Inflammatory macrophage treated with lipopolysaccharide for 1 hour (primary cell): ENCODE measurements at regions not wholly inside any gene's neighbourhood (a gene's known extent, or its start where the extent isn't known, plus 50 kb on each side); places are given as distances from the start of the nearest gene placed in this dataset.
"Not testable (repeated sequence)": the region's sequence is repeated elsewhere in the genome, so short reads cannot be mapped to it uniquely, and the experiment has no call there.

Experiments used
- DNase-seq, 2 donors: peaks; one replicate each; pipeline ENCODE4 v3.0.0-alpha.2; 2020 to 2022

DNA sequence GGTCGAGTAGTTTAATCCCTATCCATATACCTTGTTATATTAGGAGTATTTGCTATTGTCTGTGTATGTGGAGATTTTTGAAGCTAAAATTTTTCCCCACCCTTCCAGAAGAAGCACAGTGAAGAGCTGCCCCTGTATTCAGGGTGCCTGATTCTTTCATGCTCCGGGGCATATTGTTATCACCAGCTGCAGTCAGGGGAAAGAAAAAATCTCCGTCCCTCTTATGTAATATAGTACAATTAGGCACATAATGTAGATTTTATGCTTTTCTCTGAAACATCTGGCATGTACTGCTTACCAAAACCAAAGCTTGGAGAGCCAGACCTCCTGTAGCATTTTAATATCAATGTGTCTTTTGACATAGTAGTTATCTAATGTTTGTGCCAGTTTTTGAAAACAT lies 214.9 kb upstream of the EDNRB start:
- DNase-seq: no peak

DNA sequence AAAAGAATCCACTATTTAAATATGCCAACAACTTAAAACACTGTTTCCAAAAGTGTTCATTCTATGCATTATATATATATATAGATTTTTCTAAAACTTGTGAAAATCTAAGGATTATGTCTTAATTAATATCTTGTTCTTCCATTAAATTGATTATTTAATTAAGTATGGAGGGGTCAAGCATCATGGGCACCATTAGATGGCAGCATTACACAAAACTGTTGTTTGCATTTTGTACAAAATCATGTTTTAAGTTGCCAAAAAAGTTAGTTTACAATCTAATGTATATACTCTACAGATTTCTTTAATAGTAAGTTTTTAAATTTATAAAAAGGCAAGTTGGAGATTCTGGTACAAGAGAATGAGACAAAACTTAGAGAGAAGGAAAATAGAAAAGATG lies 213.2 kb upstream of the EDNRB start:
- DNase-seq: peak in 1 of 2 donors; percentile 11

DNA sequence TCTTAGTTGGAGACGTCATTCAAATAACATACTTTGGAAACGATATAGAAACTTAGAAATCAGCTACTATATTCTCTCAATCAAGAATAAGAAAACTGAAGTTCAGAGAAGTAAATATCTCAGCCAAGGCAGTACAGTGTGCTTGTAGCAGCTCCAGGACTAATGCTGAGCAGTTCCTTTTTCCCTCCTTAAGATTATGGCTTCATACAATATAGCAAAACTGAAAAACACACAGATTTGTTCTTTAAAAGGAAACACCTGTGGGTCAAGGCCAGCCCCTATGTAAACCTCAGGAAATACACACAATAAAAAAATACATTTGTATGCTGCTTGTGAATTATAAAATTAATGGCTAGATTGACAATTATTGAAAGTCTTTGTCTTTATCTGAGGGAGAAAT lies 212.7 kb upstream of the EDNRB start:
- DNase-seq: no peak

DNA sequence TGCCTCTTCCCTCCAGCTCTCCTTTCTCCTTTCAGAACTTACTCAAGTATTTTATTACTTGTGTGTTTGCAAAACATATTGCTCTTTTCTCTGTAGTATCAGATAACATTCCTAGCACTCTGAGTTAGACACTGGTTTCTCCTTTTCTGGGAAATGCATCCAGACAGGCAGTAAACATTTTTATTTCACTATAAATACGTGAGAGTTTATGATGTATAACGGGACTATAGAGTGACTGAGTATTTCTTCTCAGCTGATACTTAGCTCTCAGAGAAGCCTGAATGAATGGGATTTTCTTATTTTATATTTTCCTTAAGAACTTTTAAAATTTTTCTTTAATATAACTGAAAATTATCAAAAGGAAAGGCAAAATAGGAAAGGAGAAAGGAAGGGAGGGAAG lies 211.2 kb upstream of the EDNRB start:
- no peak for DNase-seq

DNA sequence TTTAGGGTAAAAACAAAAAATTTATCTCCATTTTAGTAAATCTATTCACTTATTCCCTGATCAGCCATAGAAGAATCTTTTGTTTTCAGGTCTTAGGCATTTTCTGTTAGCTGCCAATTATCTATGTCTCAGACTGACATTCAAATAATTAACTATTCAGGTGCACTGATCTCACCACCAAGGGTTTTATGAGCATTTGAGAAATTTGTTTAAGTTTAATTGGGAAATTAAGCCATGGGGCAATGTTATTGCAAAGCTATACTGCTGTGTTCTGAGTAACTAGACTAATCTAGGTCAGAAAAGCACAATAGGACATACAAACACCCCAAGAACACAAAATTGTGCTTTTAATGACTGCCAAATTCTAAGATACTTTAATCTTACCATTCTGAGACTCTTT lies 210.7 kb upstream of the EDNRB start:
- DNase-seq: no peak

GRCh38 chr13:78121459-78122348 lies 203.1 kb upstream of the EDNRB start:
- DNase-seq: peak; percentile 50 to 84

DNA sequence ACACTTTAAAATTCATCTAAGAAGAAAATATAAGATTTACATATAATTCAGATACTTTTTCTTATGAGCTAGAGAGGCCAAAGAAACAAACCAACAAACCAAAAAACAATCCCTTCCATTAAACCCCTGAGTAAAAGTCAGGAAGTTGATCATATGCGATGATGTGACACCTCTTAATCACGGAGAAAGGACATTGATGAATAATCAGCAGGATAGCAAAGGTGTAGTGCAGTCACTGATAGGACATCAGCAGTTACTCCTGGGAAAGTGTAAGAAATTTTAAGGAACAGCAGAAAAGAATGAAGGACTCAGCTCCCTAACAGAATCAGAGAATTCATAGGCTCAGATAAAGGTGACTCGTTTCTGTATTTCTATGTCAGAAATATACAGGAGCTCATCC lies 202.4 kb upstream of the EDNRB start:
- no peak for DNase-seq

- not testable (repeated sequence) for DNase-seq
Observed at GRCh38 chr13:78120144-78120543, 201.5 kb upstream of the EDNRB start.

DNA sequence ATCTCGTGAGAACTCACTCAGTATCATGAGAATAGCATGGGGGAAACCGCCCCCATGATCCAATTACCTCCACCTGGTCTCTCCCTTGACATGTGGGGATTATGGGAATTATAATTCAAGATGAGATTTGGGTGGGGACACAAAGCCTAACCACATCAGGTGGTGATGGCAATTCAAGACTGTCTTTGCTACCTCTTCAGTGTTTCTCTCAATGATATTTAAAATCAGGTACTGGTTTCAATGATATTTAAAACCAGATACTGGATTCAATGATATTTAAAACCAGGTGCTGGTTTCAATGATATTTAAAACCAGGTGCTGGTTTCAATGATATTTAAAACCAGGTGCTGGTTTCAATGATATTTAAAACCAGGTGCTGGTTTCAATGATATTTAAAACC lies 198.4 kb upstream of the EDNRB start:
- not testable (repeated sequence) for DNase-seq

- DNase-seq: peak; percentile 34 to 37
Observed at GRCh38 chr13:78105656-78106055, 187.0 kb upstream of the EDNRB start.

GRCh38 chr13:78103936-78104335 lies 185.3 kb upstream of the EDNRB start:
- DNase-seq: no peak

GRCh38 chr13:78102741-78103140 lies 184.1 kb upstream of the EDNRB start:
- DNase-seq: no peak

DNA sequence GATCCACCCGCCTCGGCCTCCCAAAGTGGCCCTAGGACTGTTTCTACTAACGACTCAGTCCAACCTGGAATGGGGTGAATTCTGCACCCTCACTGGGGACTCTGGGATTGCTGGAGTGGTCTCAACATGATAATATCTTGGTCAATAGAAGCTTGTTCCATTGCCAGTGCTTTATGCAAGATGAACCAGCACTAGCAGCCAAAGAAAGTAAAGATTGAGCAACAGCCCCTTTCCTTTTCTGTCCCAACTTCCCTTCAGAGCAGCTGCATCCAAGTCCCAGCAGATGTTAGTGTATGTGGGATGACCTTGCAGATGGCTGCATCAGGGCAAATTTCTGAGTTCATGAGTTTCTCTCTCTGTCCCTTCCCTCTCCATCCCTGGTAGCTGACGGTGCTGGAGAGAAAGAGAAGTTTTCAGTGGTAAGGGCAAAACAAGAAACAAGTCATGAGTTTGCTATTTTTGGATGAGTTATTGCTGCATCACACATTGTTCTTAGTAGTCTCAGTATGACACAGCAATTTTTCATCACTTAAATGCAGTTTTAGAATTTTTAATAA lies 183.6 kb upstream of the EDNRB start:
- DNase-seq: peak; percentile 50 to 63

DNA sequence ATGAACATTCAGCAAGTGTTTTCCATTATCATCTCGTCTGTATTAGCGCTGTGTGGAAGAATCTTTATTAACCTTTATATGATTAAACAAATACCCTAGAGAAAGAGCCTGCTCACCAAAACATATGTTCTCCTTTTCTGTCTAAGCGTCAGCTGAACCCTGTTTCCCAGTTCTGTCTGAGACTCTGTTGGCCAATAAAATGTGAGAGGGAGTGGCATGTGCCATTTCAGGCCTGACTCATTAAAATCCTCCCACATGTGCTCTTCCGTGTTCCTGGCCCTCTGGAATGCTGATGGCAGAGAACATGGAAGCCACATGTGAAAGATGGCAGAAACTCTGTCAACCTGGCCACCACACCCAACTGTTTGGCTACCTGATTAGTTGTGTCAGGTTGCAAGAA lies 181.9 kb upstream of the EDNRB start:
- peak; percentile 7 to 25 for DNase-seq

DNA sequence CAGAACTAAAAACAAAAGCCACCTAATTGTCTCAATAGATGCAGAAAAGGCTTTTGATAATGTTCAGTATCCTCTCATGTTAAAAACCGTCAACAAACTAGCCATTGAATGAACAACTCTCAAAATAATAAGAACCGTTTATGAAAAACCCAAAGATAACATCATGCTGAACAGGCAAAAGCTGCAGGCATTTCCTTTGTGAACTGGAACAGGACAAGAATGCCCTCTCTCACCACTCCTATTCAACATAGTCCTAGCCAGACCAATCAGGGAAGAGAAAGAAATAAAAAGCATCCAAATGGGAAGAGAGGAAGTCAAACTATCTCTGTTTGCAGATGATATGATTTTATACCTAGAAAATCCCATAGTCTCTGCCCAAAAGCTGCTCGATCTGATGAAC lies 179.6 kb upstream of the EDNRB start:
- no peak for DNase-seq

- peak in 1 of 2 donors; percentile 14 for DNase-seq
Observed at GRCh38 chr13:78096221-78096620, 177.6 kb upstream of the EDNRB start.

DNA sequence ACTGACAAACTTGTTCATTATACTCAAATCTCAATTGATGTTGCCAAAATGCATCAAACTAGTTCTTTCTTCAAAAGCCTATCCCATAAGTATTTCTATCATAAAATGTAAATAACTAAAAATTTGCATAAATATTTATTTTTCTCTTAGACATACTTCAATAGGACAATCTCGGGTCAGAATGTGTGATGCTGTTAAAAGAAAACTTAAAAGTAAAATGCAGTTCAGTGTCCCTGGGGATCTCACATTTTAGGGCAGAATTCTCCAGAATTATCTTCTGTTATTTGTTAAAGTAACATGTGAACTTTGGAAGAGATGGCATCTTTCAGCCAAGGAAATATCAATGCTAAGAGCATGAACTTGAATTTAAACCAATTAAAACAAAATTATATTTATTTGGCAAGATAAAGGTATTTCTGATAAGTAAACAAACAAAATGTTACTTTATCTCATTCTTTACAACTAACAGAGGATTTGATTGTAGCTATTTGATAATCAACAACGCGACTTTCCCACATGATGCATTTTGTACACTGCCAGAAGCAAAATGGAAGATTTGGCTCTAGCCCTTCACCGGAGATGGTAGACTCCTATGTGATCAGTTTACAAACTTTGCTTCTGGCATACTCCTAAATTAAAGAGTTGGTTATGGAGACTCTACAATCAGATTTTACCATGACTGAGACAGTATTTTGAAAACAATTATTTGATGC lies 169.5 kb upstream of the EDNRB start:
- no peak for DNase-seq

- peak in 1 of 2 donors; percentile 7 for DNase-seq
Observed at GRCh38 chr13:78085434-78086225, 167.0 kb upstream of the EDNRB start.

- DNase-seq: no peak
Observed at GRCh38 chr13:78084401-78084800, 165.8 kb upstream of the EDNRB start.

GRCh38 chr13:78078168-78078567 lies 159.5 kb upstream of the EDNRB start:
- DNase-seq: no peak

GRCh38 chr13:78067290-78067689 lies 148.7 kb upstream of the EDNRB start:
- DNase-seq: no peak

- DNase-seq: no peak
Observed at GRCh38 chr13:78065141-78065540, 146.5 kb upstream of the EDNRB start.

- DNase-seq: no peak
Observed at GRCh38 chr13:78061806-78062205, 143.2 kb upstream of the EDNRB start.
